IMR-90 (cell line): ENCODE measurements at regions not wholly inside any gene's neighbourhood (a gene's known extent, or its start where the extent isn't known, plus 50 kb on each side); places are given as distances from the start of the nearest gene placed in this dataset.

Source experiments
- ATAC-seq: fragments of 200-7000 bp; cut with Tn5 transposase; 2 replicates; pipeline ENCODE4 v1.9.1; 2020; ENCODE audit warnings: low read depth, mild to moderate bottlenecking, moderate library complexity
- BruUV-seq: library from RNA; stranded (reverse); fragments of 400-500 nt; replicated peaks from 2 replicates; lab custom pipeline; 2021; lab: Mats Ljungman, UMichigan
- CTCF ChIA-PET: fragments of 300-600 bp; formaldehyde crosslinking; extraction: SDS; loops from one replicate; lab custom pipeline; 2021; ENCODE audit warnings: antibody characterized with exemption; lab: Yijun Ruan, JAX
- POLR2A ChIA-PET: fragments of 300-600 bp; sonication (Branson Sonifier 250); formaldehyde crosslinking; loops from one replicate; lab custom pipeline; 2022; ENCODE audit warnings: antibody characterized with exemption; ENCODE audit not compliant: unreplicated experiment; lab: Charles Lee
- DNase-seq: peaks from one replicate; pipeline ENCODE4 v3.0.0; 2013
- H2AFZ ChIP-seq: replicated peaks from 2 replicates; pipeline ENCODE3; 2013; ENCODE audit warnings: low read length, mild to moderate bottlenecking; ENCODE audit not compliant: poor library complexity
- H2AK5ac ChIP-seq: 2 replicates; pipeline ENCODE4 v1.6.1; 2013; ENCODE audit warnings: low read depth, low read length, inconsistent platforms
- H2AK9ac ChIP-seq: replicated peaks from 2 replicates; pipeline ENCODE3; 2013; ENCODE audit warnings: mild to moderate bottlenecking, low read depth, low read length, moderate library complexity; ENCODE audit not compliant: poor library complexity
- H2BK120ac ChIP-seq: 2 replicates; pipeline ENCODE4 v1.6.1; 2013; ENCODE audit warnings: low read depth, low read length, inconsistent platforms
- H2BK15ac ChIP-seq: 3 replicates; pipeline ENCODE4 v1.6.1; 2013; ENCODE audit warnings: low read depth, low read length, inconsistent platforms
- H2BK20ac ChIP-seq: 2 replicates; pipeline ENCODE4 v1.6.1; 2013; ENCODE audit warnings: low read depth, mild to moderate bottlenecking, inconsistent platforms, low read length, moderate library complexity
- H2BK5ac ChIP-seq: 2 replicates; pipeline ENCODE4 v1.6.1; 2013; ENCODE audit warnings: mild to moderate bottlenecking, low read depth, low read length, inconsistent platforms; ENCODE audit not compliant: poor library complexity, severe bottlenecking
- H3K14ac ChIP-seq: replicated peaks from 2 replicates; pipeline ENCODE4 v1.6.1; 2013; ENCODE audit warnings: low read depth, low read length, inconsistent platforms
- H3K18ac ChIP-seq: 2 replicates; pipeline ENCODE4 v1.6.1; 2013; ENCODE audit warnings: low read depth, low read length, control low read depth
- H3K23ac ChIP-seq: 2 replicates; pipeline ENCODE4 v1.6.1; 2013; ENCODE audit warnings: low read depth, low read length, inconsistent platforms
- H3K27ac ChIP-seq: 2 replicates; pipeline ENCODE4 v1.5.1; 2013; ENCODE audit warnings: mild to moderate bottlenecking, control low read depth, low read length; ENCODE audit not compliant: insufficient read depth
- H3K27me3 ChIP-seq: 2 replicates; pipeline ENCODE4 v1.6.1; 2013; ENCODE audit warnings: low read length; ENCODE audit not compliant: control insufficient read depth, insufficient read depth
- H3K36me3 ChIP-seq: 2 replicates; pipeline ENCODE4 v1.6.1; 2013; ENCODE audit warnings: low read length, mixed read lengths; ENCODE audit not compliant: control insufficient read depth, insufficient read depth
- H3K4ac ChIP-seq: 2 replicates; pipeline ENCODE4 v1.6.1; 2013; ENCODE audit warnings: low read depth, low read length, inconsistent platforms
- H3K4me1 ChIP-seq: 2 replicates; pipeline ENCODE4 v1.6.1; 2013; ENCODE audit warnings: low read length, mixed read lengths; ENCODE audit not compliant: control insufficient read depth, insufficient read depth
- H3K4me2 ChIP-seq: 2 replicates; pipeline ENCODE4 v1.6.1; 2013; ENCODE audit warnings: low read depth, mild to moderate bottlenecking, control low read depth, low read length, moderate library complexity
- H3K4me3 ChIP-seq: 2 replicates; pipeline ENCODE4 v1.5.1; 2013; ENCODE audit warnings: low read depth, mild to moderate bottlenecking, control low read depth, low read length, moderate library complexity; ENCODE audit not compliant: insufficient read depth
- H3K56ac ChIP-seq: 2 replicates; pipeline ENCODE4 v1.6.1; 2013; ENCODE audit warnings: low read length, inconsistent platforms; ENCODE audit not compliant: insufficient read depth; ENCODE audit errors: extremely low read depth
- H3K79me1 ChIP-seq, 2 experiments: 2 replicates each; pipeline ENCODE4 v1.6.1; 2013; ENCODE audit warnings: low read length in 2 of 2, inconsistent platforms in 1 of 2, low read depth in 1 of 2
- H3K9ac ChIP-seq: 2 replicates; pipeline ENCODE4 v1.6.1; 2013; ENCODE audit warnings: low read depth, low read length, control low read depth
- H3K9me1 ChIP-seq: 2 replicates; pipeline ENCODE4 v1.6.1; 2013; ENCODE audit warnings: low read length, inconsistent platforms; ENCODE audit not compliant: insufficient read depth
- H3K9me3 ChIP-seq: 2 replicates; pipeline ENCODE4 v1.6.1; 2013; ENCODE audit warnings: low read length; ENCODE audit not compliant: control insufficient read depth, insufficient read depth
- H4K20me1 ChIP-seq: 2 replicates; pipeline ENCODE4 v1.6.1; 2013; ENCODE audit warnings: low read length, inconsistent platforms; ENCODE audit not compliant: insufficient read depth
- H4K5ac ChIP-seq: 2 replicates; pipeline ENCODE4 v1.6.1; 2013; ENCODE audit warnings: mild to moderate bottlenecking, low read depth, low read length, control low read depth
- H4K8ac ChIP-seq, 2 experiments: 2 replicates each; pipeline ENCODE4 v1.6.1; 2013; ENCODE audit warnings: low read depth in 2 of 2, low read length in 2 of 2, control low read depth in 1 of 2, inconsistent platforms in 1 of 2
- H4K91ac ChIP-seq: 2 replicates; pipeline ENCODE4 v1.6.1; 2013; ENCODE audit warnings: low read depth, low read length, inconsistent platforms; ENCODE audit not compliant: insufficient read depth
- BHLHE40 ChIP-seq: fragments of 150-350 bp; IDR thresholded peaks from 2 replicates; pipeline ENCODE4 v1.6.1; 2016; ENCODE audit warnings: mild to moderate bottlenecking, low read depth, low read length
- CEBPB ChIP-seq: IDR thresholded peaks from 2 replicates; pipeline ENCODE4 v1.6.1; 2012; ENCODE audit warnings: low read depth, low read length, improper control_type of control experiment
- CHD1 ChIP-seq: IDR thresholded peaks from 2 replicates; pipeline ENCODE4 v1.6.1; 2012; ENCODE audit warnings: low read depth, low read length, improper control_type of control experiment
- CTCF ChIP-seq: conservative IDR thresholded peaks from 2 replicates; pipeline ENCODE4 v1.5.1; 2012; ENCODE audit warnings: mild to moderate bottlenecking, low read depth, low read length, improper control_type of control experiment
- ELK1 ChIP-seq: fragments of 150-350 bp; IDR thresholded peaks from 2 replicates; pipeline ENCODE4 v1.6.1; 2016; ENCODE audit warnings: low read depth, mild to moderate bottlenecking, low read length, moderate library complexity, borderline replicate concordance
- FOS ChIP-seq: fragments of 150-350 bp; IDR thresholded peaks from 2 replicates; pipeline ENCODE4 v1.6.1; 2016; ENCODE audit warnings: low read depth, low read length
- MAFK ChIP-seq: IDR thresholded peaks from 2 replicates; pipeline ENCODE4 v1.6.1; 2012; ENCODE audit warnings: low read depth, low read length, improper control_type of control experiment
- MAZ ChIP-seq: IDR thresholded peaks from 2 replicates; pipeline ENCODE4 v1.6.1; 2012; ENCODE audit warnings: low read depth, mild to moderate bottlenecking, low read length, improper control_type of control experiment, moderate library complexity, borderline replicate concordance
- MXI1 ChIP-seq: IDR thresholded peaks from 2 replicates; pipeline ENCODE4 v1.6.1; 2012; ENCODE audit warnings: low read depth, mild to moderate bottlenecking, low read length, moderate library complexity, borderline replicate concordance
- NFE2L2 ChIP-seq: fragments of 150-350 bp; IDR thresholded peaks from 2 replicates; pipeline ENCODE4 v1.6.1; 2016; ENCODE audit warnings: low read depth, mild to moderate bottlenecking, low read length
- POLR2A ChIP-seq: IDR thresholded peaks from 2 replicates; pipeline ENCODE4 v1.6.1; 2012; ENCODE audit warnings: mild to moderate bottlenecking, low read depth, low read length
- RAD21 ChIP-seq: IDR thresholded peaks from 2 replicates; pipeline ENCODE4 v1.6.1; 2012; ENCODE audit warnings: low read length, improper control_type of control experiment
- RCOR1 ChIP-seq: IDR thresholded peaks from 2 replicates; pipeline ENCODE4 v1.6.1; 2012; ENCODE audit warnings: mild to moderate bottlenecking, low read length, improper control_type of control experiment; ENCODE audit not compliant: insufficient replicate concordance
- RFX5 ChIP-seq: IDR thresholded peaks from 2 replicates; pipeline ENCODE4 v1.8.0; 2012; ENCODE audit warnings: low read depth, mild to moderate bottlenecking, low read length, moderate library complexity
- SMC3 ChIP-seq: fragments of 150-350 bp; IDR thresholded peaks from 2 replicates; pipeline ENCODE4 v1.6.1; 2016; ENCODE audit warnings: low read depth, mild to moderate bottlenecking, antibody characterized with exemption, low read length, moderate library complexity
- WGBS, 2 experiments: methylation state at CpG; one replicate each; pipeline versions ENCODE4 v1.1.5 to v1.1.7; 2013; ENCODE audit warnings: missing lambda C conversion rate in 2 of 2; ENCODE audit not compliant: insufficient read length in 1 of 2; ENCODE audit errors: extremely low coverage in 2 of 2; 5-methylcytosine and 5-hydroxymethylcytosine counted together
- dilution Hi-C: fragments of 300-500 bp; cut with HindIII; formaldehyde crosslinking; loops from one replicate; pipeline ENCODE4 v1.14.3; 2018; ENCODE audit warnings: low sequenced_read_pairs; ENCODE audit not compliant: unreplicated experiment
- in situ Hi-C: fragments of 300-500 bp; cut with MboI; formaldehyde crosslinking; loops from 3 replicates; pipeline ENCODE4 v1.14.3; 2019; ENCODE audit warnings: low sequenced_read_pairs, inconsistent platforms, mixed read lengths
- intact Hi-C: fragments of 100-400 bp; cut with micrococcal nuclease; formaldehyde crosslinking; loops from 2 replicates; pipeline ENCODE4 v1.10.0; 2022
- TF ChIP-seq, protein P1 (sequence below): fragments of 150-350 bp; IDR thresholded peaks from 2 replicates; pipeline ENCODE4 v1.6.1; 2017; ENCODE audit warnings: mild to moderate bottlenecking, antibody characterized with exemption, low read length, low read depth

DNA sequence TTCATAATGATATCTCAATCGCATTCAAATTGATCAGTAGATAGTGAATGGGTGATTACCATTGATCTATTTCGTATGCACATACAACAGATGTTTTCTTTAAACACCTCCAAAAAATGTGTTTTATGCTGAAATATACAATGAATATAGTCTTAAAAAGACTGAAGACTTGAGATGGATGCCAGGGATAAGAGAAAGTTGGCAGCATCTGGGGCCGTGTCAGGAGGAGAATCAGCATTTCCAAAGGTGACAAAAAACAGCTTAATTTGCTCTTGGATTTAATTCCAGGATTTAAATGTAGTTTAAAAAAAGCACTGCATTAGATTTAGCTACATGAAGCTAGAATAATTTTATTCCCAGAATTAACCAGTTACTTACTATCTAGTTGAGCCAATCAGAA, 199.7 kb upstream of the CNTN3 start:
- no peak overlapping the region for H3K4me3 ChIP-seq
- no peak overlapping the region for H4K8ac ChIP-seq
- H3K18ac ChIP-seq, result no peak overlapping the region
- H4K5ac ChIP-seq, result no peak overlapping the region
- H3K79me1 ChIP-seq, result no peaks in the 10 kb centered on the region
- no peak overlapping the region for H3K4ac ChIP-seq
- H2AFZ ChIP-seq, result no peak overlapping the region
- H3K56ac ChIP-seq, result no peak overlapping the region
- no peak overlapping the region for H3K4me2 ChIP-seq
- H3K36me3 ChIP-seq, result no peaks in the 10 kb centered on the region
- no peak overlapping the region for H2BK120ac ChIP-seq
- H3K4me1 ChIP-seq, result no peaks in the 10 kb centered on the region
- no peak overlapping the region for H4K91ac ChIP-seq
- H2BK15ac ChIP-seq, result no peak overlapping the region
- ATAC-seq (no peak), DNase-seq (no peak)
- H2AK9ac ChIP-seq, result no peak overlapping the region
- H3K14ac ChIP-seq, result no peak overlapping the region
- no peaks in the 10 kb centered on the region for H3K9me3 ChIP-seq
- WGBS, 2 experiments, result no CpG with 5 or more reads among the region's 3 CpGs
- in situ Hi-C loops, result no loop called here
- intact Hi-C loops, result no loop called here
- no peak overlapping the region for H3K27ac ChIP-seq
- dilution Hi-C loops, result no loop called here
- H2BK20ac ChIP-seq, result no peak overlapping the region
- H3K27me3 ChIP-seq, result no peaks in the 10 kb centered on the region
- TF ChIP-seq CEBPB, result no peak
- no peak for TF ChIP-seq FOS
- TF ChIP-seq RCOR1, result no peak
- TF ChIP-seq, protein P1, sequence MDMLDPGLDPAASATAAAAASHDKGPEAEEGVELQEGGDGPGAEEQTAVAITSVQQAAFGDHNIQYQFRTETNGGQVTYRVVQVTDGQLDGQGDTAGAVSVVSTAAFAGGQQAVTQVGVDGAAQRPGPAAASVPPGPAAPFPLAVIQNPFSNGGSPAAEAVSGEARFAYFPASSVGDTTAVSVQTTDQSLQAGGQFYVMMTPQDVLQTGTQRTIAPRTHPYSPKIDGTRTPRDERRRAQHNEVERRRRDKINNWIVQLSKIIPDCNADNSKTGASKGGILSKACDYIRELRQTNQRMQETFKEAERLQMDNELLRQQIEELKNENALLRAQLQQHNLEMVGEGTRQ, result no peak
- TF ChIP-seq MXI1, result no peak
- no peak for TF ChIP-seq MAZ
- TF ChIP-seq CTCF, result no peak
- TF ChIP-seq CHD1, result no peak
- TF ChIP-seq MAFK, result no peak
- no peak for TF ChIP-seq BHLHE40
- TF ChIP-seq RFX5, result no peak
- no peak for TF ChIP-seq ELK1
- TF ChIP-seq SMC3, result no peak
- TF ChIP-seq RAD21, result no peak
- TF ChIP-seq POLR2A, result no peak
- no peak for TF ChIP-seq NFE2L2
- H3K23ac ChIP-seq, result no peak overlapping the region
- H3K9me1 ChIP-seq, result no peaks in the 10 kb centered on the region
- H2AK5ac ChIP-seq, result no peak overlapping the region
- no TSS peak for BruUV-seq
- CTCF ChIA-PET, result no interaction called here
- no peak overlapping the region for H3K9ac ChIP-seq
- H2BK5ac ChIP-seq, result no peak overlapping the region
- H4K20me1 ChIP-seq, result no peaks in the 10 kb centered on the region
- POLR2A ChIA-PET, result no interaction called here
